H9 (cell line): ENCODE measurements at regions not wholly inside any gene's neighbourhood (a gene's known extent, or its start where the extent isn't known, plus 50 kb on each side); places are given as distances from the start of the nearest gene placed in this dataset.

Experiments
- DNase-seq: peaks from one replicate; pipeline ENCODE4 v3.0.0-alpha.2; 2017
- H2AFZ ChIP-seq: one replicate; pipeline ENCODE4 v1.6.1; 2013; ENCODE audit warnings: mild to moderate bottlenecking, low read length, control low read depth, moderate library complexity
- H2AK5ac ChIP-seq: 2 replicates; pipeline ENCODE4 v1.6.1; 2013; ENCODE audit warnings: low read length, control low read depth, mixed read lengths; ENCODE audit not compliant: insufficient read length
- H2BK120ac ChIP-seq: one replicate; pipeline ENCODE4 v1.6.1; 2013; ENCODE audit warnings: low read depth, mild to moderate bottlenecking, low read length, control low read depth, inconsistent platforms; ENCODE audit not compliant: poor library complexity, severe bottlenecking
- H2BK12ac ChIP-seq: 2 replicates; pipeline ENCODE4 v1.6.1; 2013; ENCODE audit warnings: low read length, control low read depth, mixed read lengths, low read depth; ENCODE audit not compliant: insufficient read length
- H2BK15ac ChIP-seq: 2 replicates; pipeline ENCODE4 v1.6.1; 2013; ENCODE audit warnings: low read depth, low read length, control low read depth
- H2BK20ac ChIP-seq: one replicate; pipeline ENCODE4 v1.6.1; 2013; ENCODE audit warnings: low read depth, mild to moderate bottlenecking, low read length, control low read depth, inconsistent platforms; ENCODE audit not compliant: poor library complexity, severe bottlenecking
- H2BK5ac ChIP-seq: 2 replicates; pipeline ENCODE4 v1.6.1; 2013; ENCODE audit warnings: low read length, control low read depth, mixed read lengths; ENCODE audit not compliant: insufficient read length
- H3K14ac ChIP-seq: 2 replicates; pipeline ENCODE4 v1.6.1; 2013; ENCODE audit warnings: low read length, control low read depth; ENCODE audit not compliant: insufficient read depth
- H3K18ac ChIP-seq: 2 replicates; pipeline ENCODE4 v1.6.1; 2013; ENCODE audit warnings: low read depth, mild to moderate bottlenecking, mixed read lengths, low read length, control low read depth; ENCODE audit not compliant: insufficient read length
- H3K23ac ChIP-seq: 2 replicates; pipeline ENCODE4 v1.6.1; 2013; ENCODE audit warnings: low read length, control low read depth, mixed read lengths, low read depth; ENCODE audit not compliant: insufficient read length
- H3K23me2 ChIP-seq: 2 replicates; pipeline ENCODE4 v1.6.1; 2013; ENCODE audit warnings: low read depth, mild to moderate bottlenecking, mixed read lengths, low read length, control low read depth; ENCODE audit not compliant: insufficient read length, poor library complexity, severe bottlenecking
- H3K27ac ChIP-seq: 2 replicates; pipeline ENCODE4 v1.5.1; 2013; ENCODE audit warnings: low read length, control low read depth, mixed read lengths, low read depth; ENCODE audit not compliant: insufficient read length
- H3K27me3 ChIP-seq: 2 replicates; pipeline ENCODE4 v1.6.1; 2013; ENCODE audit warnings: low read length, control low read depth, inconsistent platforms; ENCODE audit not compliant: insufficient read depth
- H3K4ac ChIP-seq: 2 replicates; pipeline ENCODE4 v1.6.1; 2013; ENCODE audit warnings: low read depth, mild to moderate bottlenecking, control low read depth, inconsistent platforms, low read length, moderate library complexity
- H3K4me1 ChIP-seq: 2 replicates; pipeline ENCODE4 v1.6.1; 2013; ENCODE audit warnings: low read length, control low read depth, inconsistent platforms; ENCODE audit not compliant: insufficient read depth
- H3K4me2 ChIP-seq: 2 replicates; pipeline ENCODE4 v1.6.1; 2013; ENCODE audit warnings: low read length, control low read depth, mixed read lengths; ENCODE audit not compliant: insufficient read length, insufficient read depth
- H3K56ac ChIP-seq: 2 replicates; pipeline ENCODE4 v1.6.1; 2013; ENCODE audit warnings: low read depth, mild to moderate bottlenecking, mixed read lengths, low read length, control low read depth; ENCODE audit not compliant: insufficient read length
- H3K79me1 ChIP-seq: 2 replicates; pipeline ENCODE4 v1.6.1; 2013; ENCODE audit warnings: low read depth, mild to moderate bottlenecking, moderate library complexity, low read length, control low read depth, inconsistent platforms; ENCODE audit not compliant: insufficient read depth, poor library complexity, severe bottlenecking
- H3K79me2 ChIP-seq: 2 replicates; pipeline ENCODE4 v1.6.1; 2013; ENCODE audit warnings: low read length, control low read depth, inconsistent platforms; ENCODE audit not compliant: insufficient read depth
- H3K9ac ChIP-seq: 2 replicates; pipeline ENCODE4 v1.6.1; 2013; ENCODE audit warnings: low read length, control low read depth, mixed read lengths; ENCODE audit not compliant: insufficient read length; ENCODE audit errors: extremely low read depth
- H3K9me3 ChIP-seq: one replicate; pipeline ENCODE4 v1.6.1; 2013; ENCODE audit warnings: low read depth, low read length, inconsistent platforms; ENCODE audit not compliant: control insufficient read depth
- H3T11ph ChIP-seq: one replicate; pipeline ENCODE4 v1.6.1; 2013; ENCODE audit warnings: mild to moderate bottlenecking, low read length, control low read depth, inconsistent platforms
- H4K20me1 ChIP-seq: one replicate; pipeline ENCODE4 v1.6.1; 2013; ENCODE audit not compliant: control insufficient read depth, insufficient read length, insufficient read depth
- H4K5ac ChIP-seq: 2 replicates; pipeline ENCODE4 v1.6.1; 2013; ENCODE audit warnings: low read depth, mild to moderate bottlenecking, mixed read lengths, low read length, control low read depth; ENCODE audit not compliant: insufficient read length
- H4K8ac ChIP-seq: replicated peaks from 2 replicates; pipeline ENCODE4 v1.6.1; 2013; ENCODE audit warnings: low read length, control low read depth, mixed read lengths, low read depth; ENCODE audit not compliant: insufficient read length
- H4K91ac ChIP-seq: 2 replicates; pipeline ENCODE4 v1.6.1; 2013; ENCODE audit warnings: low read depth, mild to moderate bottlenecking, moderate library complexity, mixed read lengths, low read length, control low read depth; ENCODE audit not compliant: insufficient read length
- H3K27ac Mint-ChIP-seq, 3 experiments: 2 replicates in 2 of 3; 3 replicates in 1 of 3; pipeline ENCODE4 v1.8.0; 2020 to 2021; ENCODE audit warnings: mixed read lengths in 3 of 3, mild to moderate bottlenecking in 1 of 3, moderate library complexity in 1 of 3
- H3K27me3 Mint-ChIP-seq: 2 replicates; pipeline ENCODE4 v1.8.0; 2021; ENCODE audit warnings: low read depth, mild to moderate bottlenecking, moderate library complexity, mixed read lengths
- H3K36me3 Mint-ChIP-seq, 3 experiments: 2 replicates in 2 of 3; 3 replicates in 1 of 3; pipeline ENCODE4 v1.8.0; 2020 to 2021; ENCODE audit warnings: low read depth in 3 of 3, mixed read lengths in 3 of 3; ENCODE audit not compliant: insufficient read depth in 1 of 3
- H3K4me1 Mint-ChIP-seq, 2 experiments: 2 replicates each; pipeline ENCODE4 v1.8.0; 2020; ENCODE audit warnings: mixed read lengths in 2 of 2
- H3K4me3 Mint-ChIP-seq, 2 experiments: 2 replicates in 1 of 2; 3 replicates in 1 of 2; pipeline ENCODE4 v1.8.0; 2020 to 2021; ENCODE audit warnings: mild to moderate bottlenecking in 2 of 2, mixed read lengths in 2 of 2, moderate library complexity in 1 of 2
- H3K9me3 Mint-ChIP-seq, 2 experiments: 2 replicates in 1 of 2; 3 replicates in 1 of 2; pipeline ENCODE4 v1.8.0; 2020; ENCODE audit warnings: mild to moderate bottlenecking in 2 of 2, mixed read lengths in 2 of 2, moderate library complexity in 1 of 2
- WGBS: extraction: QIAGEN DNeasy Blood & Tissue Kit; methylation state at CpG from one replicate; pipeline ENCODE4 v1.1.7; 2013; ENCODE audit warnings: missing lambda C conversion rate, low lambda C conversion rate, mixed read lengths; ENCODE audit not compliant: insufficient read length; ENCODE audit errors: extremely low coverage; 5-methylcytosine and 5-hydroxymethylcytosine counted together
- TF ChIP-seq, protein P1 (sequence below): fragments of 200-600 bp; sonication (generic); conservative IDR thresholded peaks from 3 replicates; pipeline ENCODE4 v1.8.0; 2021; ENCODE audit warnings: antibody characterized with exemption, mild to moderate bottlenecking

DNA sequence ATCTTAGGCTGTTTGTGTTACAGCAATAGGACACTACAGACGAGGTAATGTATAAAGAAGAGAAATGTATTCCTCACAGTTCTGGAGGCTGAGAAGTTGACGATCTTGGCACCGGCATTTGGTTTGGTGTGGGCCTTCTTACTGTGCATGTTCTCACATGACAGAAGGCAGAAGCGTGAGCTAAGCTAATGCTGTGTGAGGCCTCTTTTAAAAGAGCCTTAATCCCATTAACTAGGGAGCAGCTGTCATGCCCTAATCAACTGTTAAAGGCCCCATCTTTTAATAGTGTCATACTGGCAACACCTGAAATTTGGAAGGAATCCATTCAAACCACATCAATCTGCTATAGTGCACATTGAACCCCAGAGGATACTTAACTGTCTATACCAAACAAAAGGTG lies 992.9 kb downstream of the GALC start:
- H3K36me3 Mint-ChIP-seq, result no peaks in the 10 kb centered on the region
- H3K4me1 Mint-ChIP-seq, result no peaks in the 10 kb centered on the region
- Histone ChIP-seq H3K23me2 (no peaks in the 10 kb centered on the region), H4K91ac (no peak overlapping the region), H2BK12ac (no peak overlapping the region), H3K27me3 (no peaks in the 10 kb centered on the region), H3K79me1 (no peaks in the 10 kb centered on the region), H4K20me1 (no peaks in the 10 kb centered on the region), H3K4me1 (no peaks in the 10 kb centered on the region), H3K9me3 (no peaks in the 10 kb centered on the region), H3K9ac (no peak overlapping the region), H3K23ac (no peak overlapping the region), H2BK20ac (no peak overlapping the region), H3K14ac (no peak overlapping the region), H2BK5ac (no peak overlapping the region), H4K5ac (no peak overlapping the region), H2AK5ac (no peak overlapping the region), H3K4ac (no peak overlapping the region), H3K18ac (no peak overlapping the region), H4K8ac (no peak overlapping the region), H2AFZ (no peak overlapping the region), H3K27ac (no peak overlapping the region), H3T11ph (no peak overlapping the region), H2BK120ac (no peak overlapping the region), H3K79me2 (no peaks in the 10 kb centered on the region), H2BK15ac (no peak overlapping the region), H3K4me2 (no peak overlapping the region), H3K56ac (no peak overlapping the region)
- no peak overlapping the region for H3K27ac Mint-ChIP-seq
- H3K27me3 Mint-ChIP-seq, result no peaks in the 10 kb centered on the region; the same call in 1 of the 2 replicates
- no peak overlapping the region for H3K4me3 Mint-ChIP-seq
- no peak for DNase-seq
- WGBS, result no CpG with 5 or more reads among the region's 4 CpGs
- TF ChIP-seq, protein P1, sequence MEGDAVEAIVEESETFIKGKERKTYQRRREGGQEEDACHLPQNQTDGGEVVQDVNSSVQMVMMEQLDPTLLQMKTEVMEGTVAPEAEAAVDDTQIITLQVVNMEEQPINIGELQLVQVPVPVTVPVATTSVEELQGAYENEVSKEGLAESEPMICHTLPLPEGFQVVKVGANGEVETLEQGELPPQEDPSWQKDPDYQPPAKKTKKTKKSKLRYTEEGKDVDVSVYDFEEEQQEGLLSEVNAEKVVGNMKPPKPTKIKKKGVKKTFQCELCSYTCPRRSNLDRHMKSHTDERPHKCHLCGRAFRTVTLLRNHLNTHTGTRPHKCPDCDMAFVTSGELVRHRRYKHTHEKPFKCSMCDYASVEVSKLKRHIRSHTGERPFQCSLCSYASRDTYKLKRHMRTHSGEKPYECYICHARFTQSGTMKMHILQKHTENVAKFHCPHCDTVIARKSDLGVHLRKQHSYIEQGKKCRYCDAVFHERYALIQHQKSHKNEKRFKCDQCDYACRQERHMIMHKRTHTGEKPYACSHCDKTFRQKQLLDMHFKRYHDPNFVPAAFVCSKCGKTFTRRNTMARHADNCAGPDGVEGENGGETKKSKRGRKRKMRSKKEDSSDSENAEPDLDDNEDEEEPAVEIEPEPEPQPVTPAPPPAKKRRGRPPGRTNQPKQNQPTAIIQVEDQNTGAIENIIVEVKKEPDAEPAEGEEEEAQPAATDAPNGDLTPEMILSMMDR, result no peak
- H3K9me3 Mint-ChIP-seq, result no peaks in the 10 kb centered on the region
